GM18868 (cell line): ENCODE measurements at regions not wholly inside any gene's neighbourhood (a gene's known extent, or its start where the extent isn't known, plus 50 kb on each side); places are given as distances from the start of the nearest gene placed in this dataset.

Source experiments
- ATAC-seq: cut with Tn5 transposase; IDR thresholded peaks from one replicate; pipeline ENCODE4 v1.9.1; 2021; ENCODE audit warnings: mild to moderate bottlenecking, moderate library complexity; ENCODE audit not compliant: unreplicated experiment

- ATAC-seq: no peak
These were observed 133.7 kb upstream of the CTTNBP2NL start for GRCh38 chr1:112262316-112262715.

DNA sequence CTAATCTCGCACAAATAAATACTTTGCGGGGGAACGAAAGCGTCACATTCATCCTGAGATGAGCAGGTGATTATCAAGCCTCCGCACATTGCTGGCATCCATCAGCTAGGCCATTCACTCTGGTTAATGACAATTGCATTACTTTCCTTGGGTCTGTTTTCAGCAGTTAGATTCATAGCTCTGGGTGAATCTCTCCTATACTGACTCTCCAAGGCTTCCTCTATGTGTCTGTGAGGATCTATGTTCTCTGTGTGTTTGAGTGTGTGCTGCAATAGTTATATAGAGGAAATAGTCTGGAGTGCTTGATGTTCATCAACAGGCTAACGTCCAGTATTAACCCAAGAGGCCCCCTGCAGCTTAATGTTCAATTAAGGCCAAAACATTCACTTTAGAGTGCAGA, 133.0 kb upstream of the CTTNBP2NL start:
- no peak for ATAC-seq

DNA sequence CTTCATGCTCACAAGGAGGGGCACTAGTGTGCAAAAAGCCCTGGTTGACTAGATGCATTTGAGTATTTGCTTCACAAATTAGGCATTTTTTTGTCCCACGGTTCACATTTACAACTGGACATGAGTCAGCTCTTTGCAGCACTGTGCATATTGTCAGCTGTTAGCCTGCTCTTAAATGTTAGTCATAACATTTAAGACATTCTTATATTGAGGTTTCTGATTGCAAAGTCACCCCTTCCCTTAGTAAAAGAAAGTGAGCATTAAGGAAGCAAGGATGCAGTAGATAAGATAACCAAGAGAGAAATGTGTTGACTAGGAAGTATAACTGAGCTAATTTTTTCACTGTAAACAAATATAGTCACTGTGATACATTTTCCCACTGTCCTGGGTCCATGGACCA, 132.6 kb upstream of the CTTNBP2NL start:
- ATAC-seq: no peak

DNA sequence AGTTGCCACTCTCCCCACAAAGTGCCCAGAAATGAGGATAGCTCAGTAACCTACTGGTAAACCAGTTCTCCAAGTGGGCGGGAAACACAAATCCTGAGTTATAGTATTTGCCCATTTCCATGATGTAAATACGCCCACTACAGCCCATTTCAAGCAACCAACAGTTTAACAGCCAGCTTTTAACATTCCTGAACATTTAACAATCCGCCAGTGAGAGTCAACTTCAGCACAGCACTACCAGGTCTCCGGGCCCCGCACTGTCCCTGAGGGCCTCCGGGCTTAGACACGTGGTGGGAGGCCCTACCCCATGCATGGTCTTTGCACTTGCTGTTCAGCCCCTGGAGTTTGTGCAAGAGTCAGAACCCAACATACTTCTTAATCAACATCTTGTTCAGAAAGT, 132.0 kb upstream of the CTTNBP2NL start:
- no peak for ATAC-seq

DNA sequence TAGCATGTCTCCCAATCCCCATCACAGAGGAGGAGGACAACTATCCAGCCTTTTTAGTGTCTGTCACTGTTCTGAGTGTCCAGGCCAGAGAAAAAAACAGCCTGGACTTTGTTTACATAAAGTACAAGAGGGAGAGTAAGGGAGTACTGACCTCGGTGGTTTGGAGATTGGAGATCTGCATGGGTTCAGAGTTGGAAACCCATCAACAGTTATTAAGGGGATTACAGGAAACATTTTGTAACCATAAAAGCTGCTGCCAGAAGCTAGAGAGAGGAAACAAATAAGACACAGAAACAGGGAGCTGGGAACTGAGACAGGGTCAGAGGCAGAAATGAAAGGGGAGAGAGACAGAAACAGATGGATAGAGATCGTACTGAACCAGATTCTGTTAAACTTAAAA, 131.5 kb upstream of the CTTNBP2NL start:
- no peak for ATAC-seq

- ATAC-seq: no peak
These were observed 130.1 kb upstream of the CTTNBP2NL start for GRCh38 chr1:112265931-112266330.

- no peak for ATAC-seq
These were observed 128.8 kb upstream of the CTTNBP2NL start for GRCh38 chr1:112267206-112267605.

DNA sequence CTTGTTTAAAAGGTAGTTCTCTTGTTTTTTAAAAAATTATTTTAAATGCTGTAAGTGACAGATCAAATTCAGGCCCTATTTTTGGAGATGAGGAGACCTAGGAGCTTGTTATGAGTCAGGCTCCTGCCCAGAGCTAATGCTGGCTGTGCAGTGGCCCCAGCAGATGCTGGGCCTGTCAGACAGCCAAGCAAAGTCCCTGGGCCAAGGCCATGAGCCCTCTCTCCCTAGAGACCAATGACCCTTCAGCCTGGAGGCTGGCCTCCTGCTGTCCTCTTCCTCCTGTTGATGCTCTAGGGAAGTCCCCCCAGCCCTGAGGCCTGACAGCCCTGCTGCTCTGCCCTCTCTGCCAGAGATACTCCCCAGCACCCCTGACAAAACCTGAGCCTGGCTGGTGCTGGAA, 128.1 kb upstream of the CTTNBP2NL start:
- no peak for ATAC-seq

DNA sequence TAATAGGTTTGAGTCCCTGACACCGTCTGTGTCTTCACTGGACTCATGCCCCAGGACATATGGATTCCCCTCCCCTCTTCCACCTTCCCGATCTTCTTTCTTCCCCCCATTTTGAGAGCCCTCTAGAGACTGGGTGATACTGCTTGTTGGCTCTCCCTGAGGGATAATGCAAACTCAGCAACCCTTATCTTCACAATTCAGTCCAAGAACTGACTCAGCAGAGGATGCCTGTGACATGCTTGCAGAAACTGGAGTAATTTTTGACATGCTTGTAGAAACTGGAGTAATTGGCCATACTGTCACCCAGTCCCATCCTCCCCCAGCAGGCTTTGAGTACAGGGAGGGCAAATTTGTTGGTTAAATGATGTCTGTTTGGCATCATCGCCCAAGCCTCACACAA, 127.6 kb upstream of the CTTNBP2NL start:
- no peak for ATAC-seq

- ATAC-seq: no peak
These were observed 124.7 kb upstream of the CTTNBP2NL start for GRCh38 chr1:112271270-112271669.

- no peak for ATAC-seq
These were observed 123.8 kb upstream of the CTTNBP2NL start for GRCh38 chr1:112272101-112272772.

- no peak for ATAC-seq
These were observed 111.2 kb upstream of the CTTNBP2NL start for GRCh38 chr1:112284796-112285195.

- no peak for ATAC-seq
These were observed 110.7 kb upstream of the CTTNBP2NL start for GRCh38 chr1:112285316-112285715.

GRCh38 chr1:112285746-112286145, 110.3 kb upstream of the CTTNBP2NL start:
- no peak for ATAC-seq

DNA sequence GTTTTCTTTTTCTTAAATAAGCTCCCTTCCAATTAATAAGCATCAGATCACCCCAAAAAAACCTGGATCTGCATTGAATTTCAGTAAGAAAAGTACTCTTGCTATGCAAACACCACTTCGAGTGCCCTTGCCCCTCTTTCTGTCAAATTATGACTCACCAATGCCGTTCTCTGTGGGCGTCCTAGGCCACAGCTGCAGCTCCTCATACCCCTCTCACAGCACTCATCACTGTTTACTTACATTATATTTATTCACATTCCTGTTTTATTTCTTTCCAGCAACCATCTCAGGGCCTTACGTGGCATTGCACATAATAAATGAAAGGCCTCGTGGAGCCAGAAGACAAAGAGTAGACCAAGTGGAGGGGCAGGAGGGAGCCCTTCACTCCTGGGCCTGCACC, 99.1 kb upstream of the CTTNBP2NL start:
- no peak for ATAC-seq

DNA sequence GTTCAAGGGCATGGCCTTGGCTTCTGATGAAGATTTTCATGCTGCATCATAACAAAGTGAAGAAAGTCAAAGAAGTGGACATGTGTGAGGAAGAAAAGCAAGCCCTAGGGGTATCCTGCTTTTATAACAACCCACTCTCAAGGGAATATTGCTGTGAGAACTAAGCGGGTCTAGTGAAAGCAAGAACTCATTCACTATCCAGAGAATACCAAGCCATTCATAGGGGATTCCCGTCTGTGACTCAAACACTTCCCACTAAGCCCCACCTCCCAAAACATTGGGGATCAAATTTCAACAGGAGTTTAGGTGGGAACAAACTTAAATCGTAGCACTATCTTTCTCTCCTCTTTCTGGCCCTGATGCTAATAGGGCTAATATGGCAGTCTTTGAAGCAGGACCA, 98.5 kb upstream of the CTTNBP2NL start:
- ATAC-seq: no peak

DNA sequence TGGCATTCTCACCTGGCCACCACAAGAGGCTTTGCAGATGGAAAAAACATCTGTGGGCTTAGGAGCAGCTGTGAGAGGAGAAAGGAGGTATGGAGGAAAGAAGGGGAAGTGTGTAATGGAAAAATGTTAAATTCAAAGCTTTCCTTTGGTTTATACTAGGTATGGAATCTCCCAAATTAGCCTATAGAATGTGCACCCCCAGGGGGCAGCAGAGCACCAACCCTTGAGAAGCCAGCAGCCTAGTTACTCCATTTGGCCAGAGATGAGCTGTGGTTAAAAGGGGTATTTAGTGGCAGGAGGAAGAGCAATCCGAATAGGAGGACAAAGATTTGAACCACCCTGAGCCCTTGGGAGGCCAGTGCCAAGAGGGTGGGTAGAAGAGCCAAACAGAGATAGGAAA, 97.5 kb upstream of the CTTNBP2NL start:
- ATAC-seq: no peak

DNA sequence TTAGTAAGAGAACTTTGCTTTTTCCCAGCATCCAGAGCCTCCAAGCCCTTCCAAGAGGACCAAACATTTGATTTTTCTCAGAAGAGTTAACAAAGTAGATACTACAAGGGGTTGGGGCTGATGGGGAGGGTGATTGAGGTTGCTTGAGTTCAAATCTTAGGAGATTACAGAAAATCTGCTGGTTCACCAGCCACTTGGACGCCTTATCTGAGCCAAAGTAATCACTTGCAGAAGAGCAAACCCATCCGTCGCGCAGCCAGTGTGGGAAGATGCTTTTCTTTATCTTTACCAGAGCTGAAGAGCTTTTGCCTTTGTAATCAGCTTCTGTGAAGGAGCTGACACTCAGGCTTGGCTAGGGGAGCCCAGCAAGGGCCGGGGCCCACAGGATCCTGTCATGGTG, 91.9 kb upstream of the CTTNBP2NL start:
- ATAC-seq: no peak

DNA sequence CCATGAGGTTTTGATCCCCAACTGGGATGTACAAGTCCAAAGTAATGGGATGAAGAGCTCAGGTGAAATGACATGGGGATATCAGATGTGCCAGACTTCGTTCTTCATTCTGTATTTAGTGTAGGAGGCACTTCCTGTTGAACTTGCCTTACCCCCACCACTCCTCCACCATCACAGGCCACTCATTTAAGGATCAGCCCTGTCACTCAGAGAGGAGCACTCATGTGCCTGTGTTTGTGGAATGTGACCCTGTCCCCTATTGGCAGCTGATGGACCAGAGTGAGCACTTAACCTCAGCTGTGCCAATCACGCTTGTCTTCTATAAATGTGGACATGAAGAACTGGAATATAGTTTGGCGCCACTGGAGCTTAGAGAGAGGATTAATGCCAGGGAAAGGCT, 91.4 kb upstream of the CTTNBP2NL start:
- ATAC-seq: no peak

DNA sequence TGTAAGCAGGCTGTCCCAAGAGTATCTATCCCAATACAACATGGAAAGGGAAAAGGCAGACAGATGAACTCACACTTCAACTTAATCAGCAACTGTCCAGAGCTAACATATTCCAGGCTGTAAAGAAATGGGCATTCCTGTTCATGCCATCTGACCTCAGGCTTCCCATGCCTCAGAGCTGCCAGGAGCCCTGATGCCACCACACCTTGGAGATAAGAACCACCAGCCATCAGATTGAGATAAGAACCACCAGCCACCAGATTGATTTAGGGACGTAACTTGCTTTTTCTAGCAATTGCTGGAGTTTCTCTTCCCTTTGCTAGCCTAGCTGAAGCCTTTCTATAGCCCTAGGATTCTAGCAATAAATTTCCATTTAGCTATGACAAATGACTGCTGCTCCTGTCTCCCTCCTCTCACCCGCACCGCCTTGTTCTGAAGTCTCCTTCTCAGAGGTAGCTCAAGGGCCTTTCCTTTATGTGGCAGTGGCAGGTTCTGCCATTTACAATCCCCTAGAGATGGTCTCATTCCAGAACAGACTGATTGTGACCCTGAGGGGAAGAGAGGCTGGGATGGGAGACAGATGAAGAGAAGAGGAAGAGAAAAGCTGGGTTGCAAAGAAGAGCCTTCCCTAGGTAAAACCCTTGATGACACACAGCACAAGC, 88.0 kb upstream of the CTTNBP2NL start:
- no peak for ATAC-seq

DNA sequence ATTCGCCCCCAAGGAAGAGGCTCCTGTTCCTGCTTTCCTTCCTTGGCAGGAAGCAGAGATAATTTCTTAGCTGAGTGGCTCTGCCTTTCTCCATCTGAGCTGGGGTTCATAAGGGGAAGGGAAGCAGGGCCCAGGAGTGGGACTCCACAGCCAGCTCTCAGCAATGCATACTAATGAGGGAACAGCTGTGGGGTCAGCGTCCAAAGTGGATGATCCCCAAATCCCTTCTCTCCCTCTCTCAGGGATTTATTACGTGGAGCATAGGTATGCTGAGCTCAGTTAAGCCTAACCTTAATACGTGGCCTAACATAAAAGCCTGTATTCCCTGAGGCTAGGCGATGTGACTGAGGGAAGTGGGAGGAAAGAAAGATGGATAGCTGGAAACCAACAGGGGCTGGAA, 87.3 kb upstream of the CTTNBP2NL start:
- no peak for ATAC-seq

DNA sequence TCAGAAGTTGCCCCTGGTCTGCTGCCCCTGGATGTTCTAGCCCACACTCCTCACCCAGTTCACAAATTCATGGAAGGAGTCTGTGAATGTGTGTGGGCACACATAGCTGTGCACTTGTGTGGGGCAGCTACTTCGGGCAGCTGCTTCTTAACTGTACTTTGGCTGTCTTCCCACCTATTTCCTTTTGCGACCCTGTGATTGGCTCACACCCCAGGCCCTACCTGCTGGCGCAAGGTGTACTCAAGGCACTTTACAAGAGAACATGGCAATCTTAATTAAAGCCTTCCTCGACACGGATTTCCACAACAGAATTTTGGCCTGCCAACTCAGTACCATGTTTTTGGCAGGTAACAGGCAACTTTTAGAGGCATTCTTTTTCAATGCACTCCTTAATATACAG, 86.5 kb upstream of the CTTNBP2NL start:
- ATAC-seq: no peak

DNA sequence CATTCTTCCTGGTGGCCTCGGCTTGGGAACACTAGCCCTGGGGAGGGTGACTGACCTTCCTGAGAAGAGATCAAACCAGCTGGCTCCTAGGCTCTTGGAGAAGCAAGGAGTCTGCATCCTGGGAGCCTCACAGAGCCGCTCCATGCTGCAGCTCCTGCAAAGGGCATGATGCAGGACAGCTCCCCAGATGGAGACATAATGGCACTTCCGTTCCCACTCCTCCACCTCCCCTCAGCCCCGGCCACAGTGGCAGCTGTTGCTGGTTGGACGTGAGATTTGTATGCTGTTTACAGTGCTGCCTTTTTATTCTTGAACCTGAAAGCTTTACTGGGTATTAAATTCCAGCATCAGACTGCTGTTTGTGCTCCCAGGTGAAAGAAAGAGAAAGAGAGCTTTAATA, 83.7 kb upstream of the CTTNBP2NL start:
- no peak for ATAC-seq
